ENCODE measurements at regions not wholly inside any gene's neighbourhood (a gene's known extent, or its start where the extent isn't known, plus 50 kb on each side); places are given as distances from the start of the nearest gene placed in this dataset.

DNA sequence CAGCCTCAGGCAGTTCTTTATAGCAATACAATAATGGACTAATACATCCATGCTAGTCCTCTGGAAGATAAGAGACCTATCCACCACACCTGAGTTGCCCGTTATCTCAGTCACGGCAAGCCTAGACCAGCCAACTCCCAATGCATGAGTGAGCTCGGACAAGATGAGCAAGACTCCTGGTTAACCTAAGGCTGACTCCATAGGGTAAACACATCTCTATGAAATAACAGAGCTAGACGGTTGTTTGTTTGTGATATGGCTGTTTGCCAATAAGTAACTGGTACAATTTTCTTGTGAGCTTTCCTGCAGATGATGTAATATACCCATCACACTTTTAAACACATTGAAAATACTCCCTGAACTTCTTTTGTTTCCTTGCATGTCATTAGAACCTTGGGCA lies 70.6 kb upstream of the PHACTR1 start:
- H3K23me2 ChIP-seq (ENCODE audit: insufficient read length, low read depth, low read length, poor library complexity, severe bottlenecking) = no peaks in the 10 kb centered on the region
- H3K27ac Mint-ChIP-seq = no peak overlapping the region; a peak in 1 of 7 replicates
- WGBS (ENCODE audit: extremely low coverage, insufficient read length, low lambda C conversion rate) = no CpG with 5 or more reads among the region's 4 CpGs

More for the DNA sequence above, 70.6 kb upstream of the PHACTR1 start:
- Mint-ChIP-seq H3K4me1 (no peaks in the 10 kb centered on the region), H3K4me3 (no peak overlapping the region), H3K27me3 (ENCODE audit: low read depth) (no peaks in the 10 kb centered on the region), H3K9me3 (peaks cover 3 to 29% of the 10 kb centered on the region in 2 experiments; a peak in 4 of 5 replicates), H3K36me3 (ENCODE audit: insufficient read depth in 1 of 3, low read depth in 3 of 3) (peaks cover 0 to 10% (median 2%) of the 10 kb centered on the region in 3 experiments; a peak in 3 of 7 replicates)
- Histone ChIP-seq H2AFZ (ENCODE audit: low read length) (no peak overlapping the region), H4K8ac (replicated peaks; ENCODE audit: insufficient read length, low read depth, low read length) (no peak overlapping the region), H4K5ac (ENCODE audit: insufficient read length, low read depth, low read length) (no peak overlapping the region), H2BK120ac (ENCODE audit: low read depth, low read length, poor library complexity, severe bottlenecking) (no peak overlapping the region), H3K4me2 (ENCODE audit: insufficient read depth, insufficient read length, low read length) (no peak overlapping the region), H3K27me3 (ENCODE audit: insufficient read depth, low read length) (no peaks in the 10 kb centered on the region), H3K9ac (ENCODE audit: extremely low read depth, insufficient read length, low read length) (no peak overlapping the region), H3K79me1 (ENCODE audit: insufficient read depth, low read depth, low read length, poor library complexity, severe bottlenecking) (no peaks in the 10 kb centered on the region), H4K20me1 (ENCODE audit: control insufficient read depth, insufficient read depth, insufficient read length) (no peaks in the 10 kb centered on the region), H3K56ac (ENCODE audit: insufficient read length, low read depth, low read length) (no peak overlapping the region), H3K4ac (ENCODE audit: low read depth, low read length) (no peak overlapping the region), H3K27ac (ENCODE audit: insufficient read length, low read depth, low read length) (no peak overlapping the region), H2BK20ac (ENCODE audit: low read depth, low read length, poor library complexity, severe bottlenecking) (no peak overlapping the region), H3K23ac (ENCODE audit: insufficient read length, low read depth, low read length) (no peak overlapping the region), H3K4me1 (ENCODE audit: insufficient read depth, low read length) (no peaks in the 10 kb centered on the region), H2BK15ac (ENCODE audit: low read depth, low read length) (no peak overlapping the region), H2BK5ac (ENCODE audit: insufficient read length, low read length) (no peak overlapping the region), H3K79me2 (ENCODE audit: insufficient read depth, low read length) (no peaks in the 10 kb centered on the region), H3K9me3 (ENCODE audit: control insufficient read depth, low read depth, low read length) (no peaks in the 10 kb centered on the region), H3K18ac (ENCODE audit: insufficient read length, low read depth, low read length) (no peak overlapping the region), H3K14ac (ENCODE audit: insufficient read depth, low read length) (no peak overlapping the region), H2AK5ac (ENCODE audit: insufficient read length, low read length) (no peak overlapping the region), H4K91ac (ENCODE audit: insufficient read length, low read depth, low read length) (no peak overlapping the region), H3T11ph (ENCODE audit: low read length) (no peak overlapping the region), H2BK12ac (ENCODE audit: insufficient read length, low read depth, low read length) (no peak overlapping the region)
- TF ChIP-seq, protein P1, sequence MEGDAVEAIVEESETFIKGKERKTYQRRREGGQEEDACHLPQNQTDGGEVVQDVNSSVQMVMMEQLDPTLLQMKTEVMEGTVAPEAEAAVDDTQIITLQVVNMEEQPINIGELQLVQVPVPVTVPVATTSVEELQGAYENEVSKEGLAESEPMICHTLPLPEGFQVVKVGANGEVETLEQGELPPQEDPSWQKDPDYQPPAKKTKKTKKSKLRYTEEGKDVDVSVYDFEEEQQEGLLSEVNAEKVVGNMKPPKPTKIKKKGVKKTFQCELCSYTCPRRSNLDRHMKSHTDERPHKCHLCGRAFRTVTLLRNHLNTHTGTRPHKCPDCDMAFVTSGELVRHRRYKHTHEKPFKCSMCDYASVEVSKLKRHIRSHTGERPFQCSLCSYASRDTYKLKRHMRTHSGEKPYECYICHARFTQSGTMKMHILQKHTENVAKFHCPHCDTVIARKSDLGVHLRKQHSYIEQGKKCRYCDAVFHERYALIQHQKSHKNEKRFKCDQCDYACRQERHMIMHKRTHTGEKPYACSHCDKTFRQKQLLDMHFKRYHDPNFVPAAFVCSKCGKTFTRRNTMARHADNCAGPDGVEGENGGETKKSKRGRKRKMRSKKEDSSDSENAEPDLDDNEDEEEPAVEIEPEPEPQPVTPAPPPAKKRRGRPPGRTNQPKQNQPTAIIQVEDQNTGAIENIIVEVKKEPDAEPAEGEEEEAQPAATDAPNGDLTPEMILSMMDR (conservative IDR thresholded peaks at IDR 0.05) = no peak
- no peak for DNase-seq

All from H9 (cell line).